Hypothalamus (tissue), 51 donors: ENCODE measurements at regions not wholly inside any gene's neighbourhood (a gene's known extent, or its start where the extent isn't known, plus 50 kb on each side); places are given as distances from the start of the nearest gene placed in this dataset.
A peak's percentile ranks its signal among the peaks of the same experiment; 100 is the strongest.
"Not testable (repeated sequence)": the region's sequence is repeated elsewhere in the genome, so short reads cannot be mapped to it uniquely, and the experiment has no call there.

Source experiments
- DNase-seq, 51 donors: peaks; one replicate each; lab custom pipeline; 2025; lab: John Stamatoyannopoulos, UW

DNA sequence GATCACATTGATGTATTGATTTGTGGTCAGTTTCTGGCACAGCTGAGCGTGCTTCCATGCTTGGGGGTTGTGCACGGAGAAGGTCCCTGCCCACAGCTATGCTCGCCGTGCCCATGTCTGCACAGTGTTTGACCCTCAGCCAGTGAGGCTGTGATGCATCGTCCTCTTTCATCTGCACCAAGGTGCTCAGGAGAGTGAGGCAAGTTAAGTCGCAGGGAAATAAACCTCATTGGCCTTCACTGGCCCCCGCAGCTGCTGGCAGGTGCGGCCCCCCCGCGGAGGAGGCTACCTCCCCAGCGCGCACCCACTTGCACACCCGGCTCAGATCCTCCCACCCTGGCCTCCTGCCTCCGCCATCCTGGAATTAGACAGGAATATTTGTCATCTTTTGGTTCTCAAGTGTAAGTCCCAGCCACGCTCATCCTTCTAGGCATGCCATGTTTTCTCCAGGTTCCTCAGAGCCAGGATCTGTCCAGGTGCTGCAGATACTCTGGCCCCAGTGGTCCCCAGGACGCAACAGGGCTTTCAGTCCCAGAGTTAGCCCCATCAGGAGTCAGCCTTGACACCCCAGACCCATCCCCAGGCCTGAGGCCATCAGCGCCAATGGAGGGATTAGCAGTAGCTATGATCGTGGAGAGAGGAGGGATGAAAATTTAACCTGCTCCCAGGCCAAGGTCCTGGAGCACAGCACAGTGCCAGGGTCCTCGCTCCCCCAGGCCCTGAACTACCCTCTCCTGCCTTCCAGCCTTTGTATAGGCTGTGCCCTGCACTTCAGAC is 93.7 kb downstream of the OAT start:
- no peak for DNase-seq

GRCh38 chr10:124324451-124324850 is 94.3 kb downstream of the OAT start:
- DNase-seq, result no peak

DNA sequence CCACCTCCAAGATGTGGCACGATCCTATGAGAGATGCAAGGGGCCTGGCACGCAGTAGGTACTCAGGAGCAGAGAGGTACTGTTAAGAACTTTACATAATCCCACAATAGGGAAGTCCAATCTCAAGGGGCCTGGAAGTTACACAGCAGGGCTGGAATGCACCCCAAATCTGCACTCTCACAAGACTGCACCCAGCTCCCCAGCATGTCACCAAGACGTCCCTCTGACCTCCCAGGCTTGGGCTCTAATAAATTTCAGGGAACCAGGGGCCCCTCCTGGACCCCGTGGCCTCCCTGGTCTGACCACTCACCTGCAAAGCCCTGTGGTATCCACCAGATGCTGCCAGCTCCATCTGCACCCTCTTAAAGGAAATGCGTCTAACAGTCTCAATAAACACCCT is 94.9 kb downstream of the OAT start:
- no peak for DNase-seq

GRCh38 chr10:124323111-124323725 is 95.5 kb downstream of the OAT start:
- no peak for DNase-seq

- DNase-seq, result no peak
Observed at GRCh38 chr10:124322191-124322980, 96.3 kb downstream of the OAT start.

DNA sequence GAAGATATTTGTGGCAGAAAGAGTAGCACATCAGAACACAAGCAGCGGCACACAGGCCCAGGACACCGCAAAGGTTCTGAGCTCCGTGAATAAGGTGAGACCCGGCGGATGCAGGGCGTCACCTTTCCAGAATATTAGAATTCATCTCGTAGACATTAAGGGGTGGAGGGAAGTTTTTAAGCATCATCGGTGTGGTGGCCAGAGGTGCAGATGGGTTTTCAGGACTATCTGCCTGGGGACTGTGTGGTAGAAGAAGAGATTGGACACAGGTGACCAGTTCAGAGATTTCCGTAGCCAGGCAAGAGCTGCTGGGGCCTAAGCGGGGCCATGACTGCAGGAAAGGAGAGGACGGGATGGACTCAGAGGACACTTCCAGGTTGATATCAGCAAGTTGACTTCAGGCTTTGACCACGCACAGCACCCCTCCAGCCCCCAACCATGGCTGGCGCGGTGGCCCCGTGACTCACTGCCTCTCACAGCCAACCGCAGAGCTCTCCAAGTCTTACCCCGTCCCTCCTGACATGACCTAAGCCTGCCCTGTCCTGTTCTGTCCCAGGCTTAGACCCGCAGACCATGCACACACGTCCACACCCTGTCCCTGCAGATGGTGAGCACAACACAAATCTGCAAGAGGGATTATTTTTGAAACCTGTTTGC is 97.2 kb downstream of the OAT start:
- no peak for DNase-seq

DNA sequence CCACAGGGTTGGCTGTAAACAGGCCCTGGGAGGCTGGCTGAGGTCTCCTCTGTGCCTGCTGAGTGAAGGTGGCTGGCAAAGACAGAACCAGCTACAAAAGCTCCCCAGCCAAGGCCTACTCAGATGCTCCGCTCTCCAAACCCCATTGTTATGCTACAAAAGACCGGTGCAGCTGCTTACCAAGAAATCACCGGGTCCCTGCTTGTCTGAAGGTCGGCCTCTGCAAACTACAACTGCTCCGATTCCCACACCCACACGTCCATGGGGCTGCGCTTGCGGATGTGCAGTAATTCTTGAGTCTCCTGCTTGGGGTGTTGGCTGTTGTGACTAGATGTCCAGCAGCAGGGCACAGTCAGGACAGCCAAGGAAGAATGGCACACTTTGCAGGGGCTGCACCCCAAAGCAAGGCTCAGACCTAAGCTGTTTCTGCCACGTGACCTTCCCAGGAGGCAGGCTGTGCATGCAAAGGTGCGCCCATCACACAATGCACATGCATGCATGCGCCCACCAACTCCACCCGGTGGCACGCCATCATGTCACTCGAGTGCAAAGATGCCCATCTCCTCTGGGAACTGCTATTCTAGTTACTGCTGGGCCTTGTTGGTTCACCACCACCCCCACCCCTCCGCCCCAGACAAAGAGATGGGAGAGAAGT is 97.8 kb downstream of the OAT start:
- no peak for DNase-seq

DNA sequence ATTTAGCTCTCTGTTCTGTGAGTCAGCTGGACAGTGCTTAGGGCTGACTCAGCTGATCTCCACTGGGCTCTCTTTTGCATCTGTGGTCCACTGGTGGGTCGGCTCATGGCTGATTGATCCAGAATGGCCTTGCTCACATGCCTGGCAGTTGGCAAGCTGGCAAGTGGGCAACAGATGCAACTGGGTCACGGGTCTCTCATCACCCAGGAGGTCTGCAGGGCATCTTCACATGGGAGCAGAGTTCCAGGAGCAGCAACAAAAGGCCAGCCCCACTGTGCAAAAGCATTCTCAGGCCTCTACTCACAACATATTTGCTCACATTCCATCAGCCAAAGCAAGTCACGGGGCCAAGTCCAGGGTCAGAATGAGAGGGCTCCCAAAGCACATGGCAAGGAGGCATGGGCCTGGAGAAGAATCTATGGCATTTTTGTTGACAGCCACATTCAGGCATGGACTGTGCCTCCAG is 98.8 kb downstream of the OAT start:
- no peak for DNase-seq

GRCh38 chr10:124319520-124319919 is 99.2 kb downstream of the OAT start:
- DNase-seq, result not testable (repeated sequence)

GRCh38 chr10:124318811-124319210 is 99.9 kb downstream of the OAT start:
- DNase-seq, result no peak

DNA sequence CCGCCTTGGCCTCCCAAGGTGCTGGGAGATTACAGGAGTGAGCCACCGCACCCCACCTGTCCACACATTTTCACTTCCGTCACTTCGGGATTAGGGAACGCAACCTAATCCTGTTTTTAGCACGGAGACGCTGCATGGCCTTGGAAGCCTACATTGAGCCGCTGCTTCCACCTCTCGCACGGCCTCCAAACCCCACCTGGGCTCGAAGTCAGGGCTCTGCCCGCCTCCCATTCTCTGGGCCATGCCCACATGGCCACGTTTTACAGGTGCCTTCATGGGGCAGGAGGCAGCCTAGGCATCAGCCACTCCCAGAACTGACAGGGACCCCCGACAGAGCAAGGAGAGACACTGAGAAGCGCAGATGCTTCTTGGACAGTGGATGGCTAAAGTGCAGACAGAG is 100.6 kb downstream of the OAT start:
- no peak for DNase-seq

DNA sequence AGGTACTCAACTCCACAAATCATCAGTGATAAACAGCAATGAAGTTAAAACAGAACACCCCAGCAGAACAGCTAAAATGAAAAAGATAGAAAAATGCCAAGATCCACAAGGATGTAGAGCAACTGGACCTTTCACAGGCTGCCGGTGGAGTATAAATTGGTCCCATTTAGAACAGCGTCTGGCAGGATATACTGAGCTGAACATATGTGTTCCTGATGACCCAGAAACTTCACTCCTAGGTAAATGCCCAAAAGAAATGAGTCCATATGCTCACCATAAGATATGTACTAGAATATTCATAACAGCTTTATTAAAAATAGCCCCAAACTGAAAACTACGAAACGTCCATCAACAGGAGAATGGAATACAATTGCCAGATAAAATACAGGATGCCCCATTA is 102.4 kb downstream of the OAT start:
- DNase-seq, result no peak

DNA sequence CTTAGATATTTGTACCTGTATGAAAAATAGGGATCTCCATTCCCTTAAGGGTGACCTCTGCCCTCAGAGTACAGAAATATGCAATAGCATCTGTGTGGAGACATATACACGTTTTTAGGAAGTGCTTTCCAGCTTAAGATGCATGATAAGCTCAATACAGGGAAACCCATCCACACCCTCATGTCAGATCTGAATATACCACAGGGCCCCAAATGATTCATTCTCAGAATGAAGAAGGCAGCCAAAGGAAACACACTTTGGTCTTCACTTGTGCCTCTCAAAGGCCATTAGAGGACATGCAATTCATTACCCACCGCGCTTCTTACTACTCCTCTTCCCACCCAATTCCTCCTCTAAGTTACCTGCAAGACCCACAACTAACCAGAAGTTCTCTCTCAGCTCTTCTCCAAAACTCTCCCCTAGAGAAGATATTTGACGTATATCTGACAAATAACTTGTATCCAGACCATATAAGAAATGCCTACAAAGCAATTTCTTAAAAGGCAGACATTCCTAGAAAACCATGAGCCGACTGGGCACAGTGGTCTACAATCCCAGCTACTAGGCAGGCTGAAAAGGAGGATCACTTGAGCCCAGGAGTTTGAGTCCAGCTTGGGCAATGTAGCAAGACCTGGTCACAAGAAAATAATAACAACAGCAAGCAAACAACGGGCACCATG is 103.0 kb downstream of the OAT start:
- DNase-seq, result no peak

GRCh38 chr10:124313374-124313773 is 105.3 kb downstream of the OAT start:
- no peak for DNase-seq

DNA sequence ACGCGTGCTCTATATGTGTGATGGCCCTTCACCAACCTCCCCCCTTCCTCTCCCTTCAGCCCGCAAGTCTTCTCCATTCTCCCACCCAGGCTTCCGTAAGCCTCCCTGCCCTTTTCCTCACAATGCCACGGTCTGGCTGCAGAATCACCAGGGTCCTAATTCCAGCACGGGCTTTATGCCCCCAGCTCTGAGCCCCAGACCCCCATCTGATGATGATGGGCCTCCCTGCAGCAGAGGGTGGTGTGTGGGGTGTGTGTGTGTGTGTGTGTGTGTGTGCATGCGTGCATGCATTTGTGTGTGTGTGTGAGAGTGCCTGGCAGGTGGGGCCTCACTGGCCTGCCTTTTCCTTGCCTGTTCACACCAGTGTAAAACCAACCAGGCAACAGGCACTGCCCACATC is 109.9 kb downstream of the OAT start:
- no peak for DNase-seq

DNA sequence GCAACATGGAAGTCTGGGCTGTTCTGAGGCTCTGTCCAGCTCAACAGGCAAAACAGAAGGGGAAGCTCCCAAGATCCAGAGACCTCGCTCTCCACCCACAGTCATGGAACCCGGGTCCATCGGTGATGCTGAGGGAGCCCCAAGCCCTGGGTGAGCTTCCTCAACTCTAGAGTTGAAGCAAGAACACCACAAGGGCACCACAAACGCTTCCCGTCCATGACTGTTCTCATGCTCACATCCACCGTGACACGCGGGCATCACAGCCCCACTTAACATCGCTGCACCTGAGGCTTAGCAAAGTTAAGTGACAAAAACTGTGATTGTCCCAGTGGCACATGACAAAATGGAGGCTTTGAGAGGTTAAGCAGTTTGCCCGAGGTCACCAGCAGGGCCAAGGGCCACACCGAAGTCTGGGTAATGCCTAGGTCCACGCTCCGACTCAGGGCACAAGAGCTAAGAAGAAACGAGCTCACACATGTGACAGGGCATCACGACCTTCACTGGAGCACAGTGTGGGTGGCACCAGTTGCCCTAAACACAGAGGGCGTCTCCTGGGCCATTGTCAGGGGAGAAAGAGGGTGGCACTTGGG is 110.6 kb downstream of the OAT start:
- no peak for DNase-seq

- no peak for DNase-seq
Observed at GRCh38 chr10:124307591-124307990, 111.1 kb downstream of the OAT start.

GRCh38 chr10:124306922-124307371 is 111.8 kb downstream of the OAT start:
- DNase-seq, result peak in 5 of 51 donors; percentile 5 to 15 (median 8)

- no peak for DNase-seq
Observed at GRCh38 chr10:124306520-124306919, 112.2 kb downstream of the OAT start.
